GM12891 (cell line): ENCODE measurements at regions not wholly inside any gene's neighbourhood (a gene's known extent, or its start where the extent isn't known, plus 50 kb on each side); places are given as distances from the start of the nearest gene placed in this dataset.

Experiments used
- POLR2A ChIP-seq: IDR thresholded peaks from 2 replicates; pipeline ENCODE4 v1.6.1; 2011; ENCODE audit warnings: low read depth, low read length, control low read depth
- POLR2AphosphoS5 ChIP-seq: IDR thresholded peaks from 2 replicates; pipeline ENCODE4 v1.6.1; 2011; ENCODE audit warnings: low read depth, low read length, control low read depth
- TAF1 ChIP-seq: IDR thresholded peaks from 2 replicates; pipeline ENCODE4 v1.6.1; 2011; ENCODE audit warnings: low read depth, low read length, control low read depth

DNA sequence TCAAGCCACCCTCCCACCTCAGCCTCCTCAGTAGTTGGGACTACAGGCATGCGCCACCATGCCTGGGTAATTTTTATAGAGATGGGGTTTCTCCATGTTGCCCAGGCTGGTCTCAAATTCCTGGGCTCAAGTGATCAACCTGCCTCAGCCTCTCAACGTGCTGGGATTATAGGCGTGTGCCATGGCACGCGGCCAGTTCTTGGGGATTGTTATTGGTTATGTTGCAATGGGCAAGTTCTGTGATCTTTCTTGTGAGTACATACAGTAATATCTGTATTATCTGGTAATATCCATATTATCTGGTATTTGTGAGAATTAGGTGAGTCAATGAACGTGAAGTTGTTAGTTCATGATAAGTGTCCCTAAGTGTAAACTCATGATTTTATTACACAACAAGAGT, 90.3 kb upstream of the TBL1X start:
- no peak for TF ChIP-seq POLR2A
- TF ChIP-seq POLR2AphosphoS5 = no peak
- TF ChIP-seq TAF1 = no peak
